T-helper 2 cell treated with Interferon-gamma antibody and Interleukin-4, amounts not matched to agents 5 μg/mL and 100 μg/mL, for 36 hours (primary cell): ENCODE measurements at regions not wholly inside any gene's neighbourhood (a gene's known extent, or its start where the extent isn't known, plus 50 kb on each side); places are given as distances from the start of the nearest gene placed in this dataset.

Experiments used
- DNase-seq: peaks from one replicate; pipeline ENCODE4 v3.0.0; 2021; ENCODE audit warnings: low spot score
- H3K27ac Mint-ChIP-seq: one replicate; pipeline ENCODE4 v1.8.0; 2021; ENCODE audit warnings: mild to moderate bottlenecking, mixed read lengths
- H3K27me3 Mint-ChIP-seq: one replicate; pipeline ENCODE4 v1.8.0; 2021; ENCODE audit warnings: low read depth, mixed read lengths
- H3K36me3 Mint-ChIP-seq: one replicate; pipeline ENCODE4 v1.8.0; 2021; ENCODE audit warnings: low read depth, mixed read lengths
- H3K4me1 Mint-ChIP-seq: one replicate; pipeline ENCODE4 v1.8.0; 2021; ENCODE audit warnings: low read depth, mixed read lengths
- H3K4me3 Mint-ChIP-seq: one replicate; pipeline ENCODE4 v1.8.0; 2022; ENCODE audit warnings: mild to moderate bottlenecking, moderate library complexity, mixed read lengths
- H3K9me3 Mint-ChIP-seq: one replicate; pipeline ENCODE4 v1.8.0; 2021; ENCODE audit warnings: mixed read lengths

- H3K4me3 Mint-ChIP-seq: no peak overlapping the region
- H3K27ac Mint-ChIP-seq: no peak overlapping the region
- no peaks in the 10 kb centered on the region for H3K4me1 Mint-ChIP-seq
- no peaks in the 10 kb centered on the region for H3K27me3 Mint-ChIP-seq
- H3K36me3 Mint-ChIP-seq: no peaks in the 10 kb centered on the region
- no peak for DNase-seq
- H3K9me3 Mint-ChIP-seq: peaks cover 10% of the 10 kb centered on the region
Measured at GRCh38 chr5:3751846-3752245, 156.2 kb downstream of the IRX1 start.

GRCh38 chr5:3778000-3778550, 182.4 kb downstream of the IRX1 start:
- no peaks in the 10 kb centered on the region for H3K36me3 Mint-ChIP-seq
- H3K27ac Mint-ChIP-seq: no peak overlapping the region
- peaks cover 9% of the 10 kb centered on the region for H3K9me3 Mint-ChIP-seq
- no peaks in the 10 kb centered on the region for H3K4me1 Mint-ChIP-seq
- H3K4me3 Mint-ChIP-seq: no peak overlapping the region
- no peak for DNase-seq
- no peaks in the 10 kb centered on the region for H3K27me3 Mint-ChIP-seq

- Mint-ChIP-seq H3K4me1 (no peaks in the 10 kb centered on the region), H3K36me3 (no peaks in the 10 kb centered on the region), H3K27ac (no peak overlapping the region), H3K9me3 (peaks cover 7% of the 10 kb centered on the region), H3K27me3 (no peaks in the 10 kb centered on the region), H3K4me3 (no peak overlapping the region)
- no peak for DNase-seq
Measured at GRCh38 chr5:3778945-3779344, 183.3 kb downstream of the IRX1 start.

- no peak for DNase-seq
- H3K4me1 Mint-ChIP-seq: no peaks in the 10 kb centered on the region
- no peaks in the 10 kb centered on the region for H3K27me3 Mint-ChIP-seq
- no peaks in the 10 kb centered on the region for H3K36me3 Mint-ChIP-seq
- no peak overlapping the region for H3K27ac Mint-ChIP-seq
- no peak overlapping the region for H3K4me3 Mint-ChIP-seq
- H3K9me3 Mint-ChIP-seq: peaks cover 2% of the 10 kb centered on the region
Measured at GRCh38 chr5:3780278-3780677, 184.6 kb downstream of the IRX1 start.

GRCh38 chr5:3780907-3781306, 185.3 kb downstream of the IRX1 start:
- no peaks in the 10 kb centered on the region for H3K4me1 Mint-ChIP-seq
- no peaks in the 10 kb centered on the region for H3K27me3 Mint-ChIP-seq
- no peak overlapping the region for H3K27ac Mint-ChIP-seq
- H3K4me3 Mint-ChIP-seq: no peak overlapping the region
- H3K9me3 Mint-ChIP-seq: no peaks in the 10 kb centered on the region
- no peaks in the 10 kb centered on the region for H3K36me3 Mint-ChIP-seq
- DNase-seq: no peak

GRCh38 chr5:3784854-3785253, 189.2 kb downstream of the IRX1 start:
- peaks cover 4% of the 10 kb centered on the region for H3K9me3 Mint-ChIP-seq
- H3K27me3 Mint-ChIP-seq: no peaks in the 10 kb centered on the region

GRCh38 chr5:3786165-3786564, 190.5 kb downstream of the IRX1 start:
- Mint-ChIP-seq H3K36me3 (no peaks in the 10 kb centered on the region), H3K4me1 (no peaks in the 10 kb centered on the region), H3K4me3 (no peak overlapping the region), H3K9me3 (peaks cover 4% of the 10 kb centered on the region), H3K27ac (no peak overlapping the region), H3K27me3 (no peaks in the 10 kb centered on the region)
- no peak for DNase-seq

More at GRCh38 chr5:3784854-3785253, 189.2 kb downstream of the IRX1 start:
- no peak for DNase-seq
- Mint-ChIP-seq H3K4me3 (no peak overlapping the region), H3K4me1 (no peaks in the 10 kb centered on the region), H3K27ac (no peak overlapping the region), H3K36me3 (no peaks in the 10 kb centered on the region)

- Mint-ChIP-seq H3K27ac (no peak overlapping the region), H3K9me3 (peaks cover 8% of the 10 kb centered on the region), H3K36me3 (no peaks in the 10 kb centered on the region), H3K4me3 (no peak overlapping the region), H3K4me1 (no peaks in the 10 kb centered on the region), H3K27me3 (no peaks in the 10 kb centered on the region)
- DNase-seq: no peak
Measured at GRCh38 chr5:3786891-3787430, 191.3 kb downstream of the IRX1 start.

- Mint-ChIP-seq H3K36me3 (no peaks in the 10 kb centered on the region), H3K27me3 (no peaks in the 10 kb centered on the region), H3K4me3 (no peak overlapping the region), H3K4me1 (no peaks in the 10 kb centered on the region), H3K27ac (no peak overlapping the region), H3K9me3 (peaks cover 9% of the 10 kb centered on the region)
- no peak for DNase-seq
Measured at GRCh38 chr5:3787604-3788003, 192.0 kb downstream of the IRX1 start.

GRCh38 chr5:3789519-3790193, 194.0 kb downstream of the IRX1 start:
- no peak overlapping the region for H3K4me3 Mint-ChIP-seq
- DNase-seq: no peak
- no peaks in the 10 kb centered on the region for H3K4me1 Mint-ChIP-seq
- H3K36me3 Mint-ChIP-seq: no peaks in the 10 kb centered on the region
- no peak overlapping the region for H3K27ac Mint-ChIP-seq
- peaks cover 14% of the 10 kb centered on the region for H3K9me3 Mint-ChIP-seq
- no peaks in the 10 kb centered on the region for H3K27me3 Mint-ChIP-seq

GRCh38 chr5:3793162-3793561, 197.5 kb downstream of the IRX1 start:
- Mint-ChIP-seq H3K4me1 (no peaks in the 10 kb centered on the region), H3K9me3 (peaks cover 10% of the 10 kb centered on the region), H3K27ac (no peak overlapping the region), H3K4me3 (no peak overlapping the region), H3K27me3 (no peaks in the 10 kb centered on the region), H3K36me3 (no peaks in the 10 kb centered on the region)
- no peak for DNase-seq

GRCh38 chr5:3794611-3795010, 199.0 kb downstream of the IRX1 start:
- Mint-ChIP-seq H3K27me3 (no peaks in the 10 kb centered on the region), H3K27ac (no peak overlapping the region), H3K4me1 (no peaks in the 10 kb centered on the region), H3K4me3 (no peak overlapping the region), H3K9me3 (peaks cover 10% of the 10 kb centered on the region), H3K36me3 (no peaks in the 10 kb centered on the region)
- DNase-seq: no peak

GRCh38 chr5:3796736-3797135, 201.1 kb downstream of the IRX1 start:
- H3K9me3 Mint-ChIP-seq: peaks cover 8% of the 10 kb centered on the region
- H3K4me1 Mint-ChIP-seq: no peaks in the 10 kb centered on the region
- H3K36me3 Mint-ChIP-seq: no peaks in the 10 kb centered on the region
- H3K4me3 Mint-ChIP-seq: no peak overlapping the region
- H3K27me3 Mint-ChIP-seq: no peaks in the 10 kb centered on the region
- H3K27ac Mint-ChIP-seq: no peak overlapping the region
- DNase-seq: no peak

- H3K27ac Mint-ChIP-seq: no peak overlapping the region
- H3K4me3 Mint-ChIP-seq: no peak overlapping the region
- no peak for DNase-seq
- no peaks in the 10 kb centered on the region for H3K27me3 Mint-ChIP-seq
- H3K36me3 Mint-ChIP-seq: no peaks in the 10 kb centered on the region
- no peaks in the 10 kb centered on the region for H3K9me3 Mint-ChIP-seq
- H3K4me1 Mint-ChIP-seq: no peaks in the 10 kb centered on the region
Measured at GRCh38 chr5:3801967-3802366, 206.3 kb downstream of the IRX1 start.

GRCh38 chr5:3809455-3809854, 213.8 kb downstream of the IRX1 start:
- H3K4me3 Mint-ChIP-seq: no peak overlapping the region
- peaks cover 20% of the 10 kb centered on the region for H3K9me3 Mint-ChIP-seq
- DNase-seq: no peak
- H3K36me3 Mint-ChIP-seq: no peaks in the 10 kb centered on the region
- H3K4me1 Mint-ChIP-seq: no peaks in the 10 kb centered on the region
- no peak overlapping the region for H3K27ac Mint-ChIP-seq
- no peaks in the 10 kb centered on the region for H3K27me3 Mint-ChIP-seq
